Ovary (tissue), 7 donors: ENCODE measurements at regions not wholly inside any gene's neighbourhood (a gene's known extent, or its start where the extent isn't known, plus 50 kb on each side); places are given as distances from the start of the nearest gene placed in this dataset.

Experiments
- DNase-seq, 5 donors: peaks; one replicate each; pipeline ENCODE4 v3.0.0-alpha.2; 2019 to 2020
- H3K27ac ChIP-seq, 2 donors: fragments of 200-600 bp; one replicate each; pipeline versions ENCODE4 v1.5.1 to v1.8.0; 2019 to 2022
- H3K27me3 ChIP-seq: fragments of 200-600 bp; one replicate; pipeline ENCODE4 v1.8.0; 2022
- H3K36me3 ChIP-seq: fragments of 200-600 bp; sonication (generic); one replicate; pipeline ENCODE4 v1.5.1; 2019
- H3K4me1 ChIP-seq: one replicate; pipeline ENCODE4 v1.8.1; 2013; ENCODE audit warnings: mild to moderate bottlenecking, moderate library complexity; ENCODE audit not compliant: insufficient read depth
- H3K4me3 ChIP-seq: fragments of 200-600 bp; sonication (generic); one replicate; pipeline ENCODE4 v1.5.1; 2017
- H3K9me3 ChIP-seq, 2 donors: fragments of 200-600 bp in 1 of 2; sonication (generic) in 1 of 2; one replicate each; pipeline versions ENCODE4 v1.5.1 to v1.8.1; 2013 to 2019; ENCODE audit warnings: mild to moderate bottlenecking in 1 of 2, moderate library complexity in 1 of 2
- EP300 ChIP-seq: sonication (generic); formaldehyde crosslinking; IDR thresholded peaks from one replicate; pipeline ENCODE4 v1.6.1; 2017; ENCODE audit warnings: antibody characterized with exemption
- POLR2A ChIP-seq: fragments of 450-650 bp; IDR thresholded peaks from one replicate; pipeline ENCODE4 v1.6.1; 2017; ENCODE audit warnings: antibody characterized with exemption, mild to moderate bottlenecking, moderate library complexity
- WGBS, 3 donors: extraction: QIAGEN DNeasy Blood & Tissue Kit in 1 of 3; methylation state at CpG; one replicate each; pipeline versions ENCODE4 v1.1.5 to v1.1.7; 2013 to 2017; 5-methylcytosine and 5-hydroxymethylcytosine counted together
- intact Hi-C, 4 donors: fragments of 100-400 bp; cut with DNase I; formaldehyde crosslinking; loops; one replicate each; pipeline versions ENCODE4 v1.11.0 to v1.15.1; 2022 to 2023
- TF ChIP-seq, protein P1 (sequence below), 3 donors: fragments of 450-650 bp in 2 of 3; fragments of 200-600 bp in 1 of 3; IDR thresholded peaks; one replicate each; pipeline versions ENCODE4 v1.5.1 to v1.8.0; 2016 to 2022; ENCODE audit warnings: antibody characterized with exemption in 3 of 3, mild to moderate bottlenecking in 1 of 3
- donor health status: DM: no; HTN: no; CAD: no; lungs with moderate emphysema.
- donor health status: DM: no; HTN: no; CAD: no.
- donor health status: Bipolar disorder and iron deficiency.
- donor health status: DM: no; HTN: no; CAD: no.
- donor health status: DM: yes; HTN: yes; CAD: no.

DNA sequence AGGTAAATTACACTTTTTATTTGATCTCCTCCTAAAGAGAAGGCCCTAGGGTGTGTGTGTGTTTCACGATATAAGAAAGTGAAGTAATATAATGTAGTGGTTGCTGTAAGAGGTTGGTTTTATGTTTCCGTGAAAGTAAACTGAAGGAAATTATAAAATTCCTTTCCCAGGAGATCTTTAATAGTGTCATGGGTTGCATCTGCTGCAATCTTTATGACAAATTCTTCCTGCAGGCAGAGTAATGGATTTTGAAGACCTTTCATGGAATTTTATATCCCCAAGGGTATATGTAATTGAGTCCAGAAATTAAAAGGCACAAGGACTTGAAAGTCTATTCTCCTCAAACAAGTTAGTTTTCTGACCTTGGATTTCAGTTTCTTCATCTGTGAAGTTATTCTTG, 538.6 kb downstream of the ANKRD50 start:
- intact Hi-C loops: no loop called here
- 75 to 87% (median 78%) methylated on average over 2 of the region's 2 CpGs for WGBS, 3 donors
- Histone ChIP-seq H3K27me3 (no peaks in the 10 kb centered on the region), H3K27ac (no peak overlapping the region), H3K4me3 (no peak overlapping the region), H3K36me3 (no peaks in the 10 kb centered on the region), H3K4me1 (no peaks in the 10 kb centered on the region), H3K9me3 (no peaks in the 10 kb centered on the region)
- TF ChIP-seq, protein P1, sequence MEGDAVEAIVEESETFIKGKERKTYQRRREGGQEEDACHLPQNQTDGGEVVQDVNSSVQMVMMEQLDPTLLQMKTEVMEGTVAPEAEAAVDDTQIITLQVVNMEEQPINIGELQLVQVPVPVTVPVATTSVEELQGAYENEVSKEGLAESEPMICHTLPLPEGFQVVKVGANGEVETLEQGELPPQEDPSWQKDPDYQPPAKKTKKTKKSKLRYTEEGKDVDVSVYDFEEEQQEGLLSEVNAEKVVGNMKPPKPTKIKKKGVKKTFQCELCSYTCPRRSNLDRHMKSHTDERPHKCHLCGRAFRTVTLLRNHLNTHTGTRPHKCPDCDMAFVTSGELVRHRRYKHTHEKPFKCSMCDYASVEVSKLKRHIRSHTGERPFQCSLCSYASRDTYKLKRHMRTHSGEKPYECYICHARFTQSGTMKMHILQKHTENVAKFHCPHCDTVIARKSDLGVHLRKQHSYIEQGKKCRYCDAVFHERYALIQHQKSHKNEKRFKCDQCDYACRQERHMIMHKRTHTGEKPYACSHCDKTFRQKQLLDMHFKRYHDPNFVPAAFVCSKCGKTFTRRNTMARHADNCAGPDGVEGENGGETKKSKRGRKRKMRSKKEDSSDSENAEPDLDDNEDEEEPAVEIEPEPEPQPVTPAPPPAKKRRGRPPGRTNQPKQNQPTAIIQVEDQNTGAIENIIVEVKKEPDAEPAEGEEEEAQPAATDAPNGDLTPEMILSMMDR (IDR thresholded peaks at IDR 0.05): no peak
- TF ChIP-seq POLR2A (no peak), EP300 (no peak)
- DNase-seq: no peak

DNA sequence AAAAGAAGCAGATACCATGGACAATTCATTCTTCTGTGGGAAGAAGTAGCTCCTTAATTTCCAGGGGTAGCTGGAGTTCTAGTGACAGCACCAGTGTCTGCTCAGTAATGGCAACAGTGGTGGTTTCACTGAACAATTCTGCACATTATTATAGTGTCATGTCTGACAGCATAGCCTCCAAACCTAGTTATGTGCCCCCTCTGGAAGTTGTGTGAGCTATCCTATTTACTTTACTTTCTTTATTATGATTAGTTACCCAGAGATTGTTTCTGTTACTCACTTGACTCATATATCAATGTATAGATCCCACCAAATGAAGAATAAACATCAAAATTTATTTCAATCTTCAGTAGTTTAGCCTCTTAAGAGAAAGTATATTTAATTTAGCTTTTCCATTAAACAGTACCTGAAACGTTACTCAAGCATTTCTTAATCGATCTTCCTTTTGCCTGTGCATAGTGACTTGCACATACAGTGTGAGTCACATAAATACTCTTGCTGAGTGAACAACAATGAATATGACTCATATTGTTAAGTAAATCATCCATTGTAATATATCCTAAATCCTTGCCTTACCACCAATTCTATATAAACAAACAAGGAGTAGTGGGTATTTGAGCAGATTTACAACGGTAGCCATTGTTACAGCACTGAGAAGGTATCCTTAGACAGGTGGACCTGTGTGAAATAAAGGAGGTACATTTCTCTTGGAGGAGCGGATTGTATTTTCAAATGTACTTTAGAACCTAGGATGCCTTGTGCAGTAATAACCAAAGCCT, 534.7 kb downstream of the ANKRD50 start:
- no peaks in the 10 kb centered on the region for H3K4me1 ChIP-seq
- H3K36me3 ChIP-seq: no peaks in the 10 kb centered on the region
- WGBS, 3 donors: 91 to 93% (median 93%) methylated on average over 4 of the region's 4 CpGs
- no peaks in the 10 kb centered on the region for H3K27me3 ChIP-seq
- TF ChIP-seq, protein P1 (IDR thresholded peaks at IDR 0.05): no peak
- TF ChIP-seq POLR2A (no peak), EP300 (no peak)
- no peak for DNase-seq
- intact Hi-C loops: no loop called here
- H3K4me3 ChIP-seq: no peak overlapping the region
- no peaks in the 10 kb centered on the region for H3K9me3 ChIP-seq
- H3K27ac ChIP-seq: no peak overlapping the region

DNA sequence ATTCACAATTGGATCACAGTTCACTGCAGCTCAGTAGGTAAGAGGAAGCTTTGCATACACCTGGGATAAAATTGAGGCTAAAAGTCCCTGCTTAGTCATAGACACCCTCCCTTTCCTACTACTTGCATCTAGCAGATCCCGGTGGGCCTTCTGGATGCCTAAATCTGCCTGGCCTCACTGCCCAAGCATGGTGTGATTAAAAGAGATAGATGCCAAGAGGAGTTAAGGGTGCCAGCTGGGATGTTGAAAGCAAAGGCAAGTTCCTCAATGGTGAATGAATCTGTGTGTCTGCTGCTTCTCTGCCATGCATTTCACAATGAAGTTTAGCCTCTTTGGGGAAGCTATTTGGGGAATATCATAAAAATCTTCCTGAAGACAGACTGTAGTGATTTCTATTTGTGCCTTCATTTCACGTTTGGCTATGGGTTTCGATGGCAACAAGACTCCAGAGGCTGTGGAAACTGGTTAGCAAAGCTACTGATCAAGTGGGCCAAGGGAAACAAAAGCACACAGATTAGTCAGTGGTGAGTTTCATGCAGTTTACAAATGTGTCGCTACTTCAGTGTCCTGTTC, 534.0 kb downstream of the ANKRD50 start:
- no peaks in the 10 kb centered on the region for H3K9me3 ChIP-seq
- no peak overlapping the region for H3K27ac ChIP-seq
- H3K36me3 ChIP-seq: no peaks in the 10 kb centered on the region
- no peaks in the 10 kb centered on the region for H3K27me3 ChIP-seq
- 87 to 92% (median 91%) methylated on average over 4 of the region's 4 CpGs for WGBS, 3 donors
- no peaks in the 10 kb centered on the region for H3K4me1 ChIP-seq
- intact Hi-C loops: no loop called here
- TF ChIP-seq, protein P1 (IDR thresholded peaks at IDR 0.05): no peak
- TF ChIP-seq EP300 (no peak), POLR2A (no peak)
- no peak for DNase-seq
- H3K4me3 ChIP-seq: no peak overlapping the region

DNA sequence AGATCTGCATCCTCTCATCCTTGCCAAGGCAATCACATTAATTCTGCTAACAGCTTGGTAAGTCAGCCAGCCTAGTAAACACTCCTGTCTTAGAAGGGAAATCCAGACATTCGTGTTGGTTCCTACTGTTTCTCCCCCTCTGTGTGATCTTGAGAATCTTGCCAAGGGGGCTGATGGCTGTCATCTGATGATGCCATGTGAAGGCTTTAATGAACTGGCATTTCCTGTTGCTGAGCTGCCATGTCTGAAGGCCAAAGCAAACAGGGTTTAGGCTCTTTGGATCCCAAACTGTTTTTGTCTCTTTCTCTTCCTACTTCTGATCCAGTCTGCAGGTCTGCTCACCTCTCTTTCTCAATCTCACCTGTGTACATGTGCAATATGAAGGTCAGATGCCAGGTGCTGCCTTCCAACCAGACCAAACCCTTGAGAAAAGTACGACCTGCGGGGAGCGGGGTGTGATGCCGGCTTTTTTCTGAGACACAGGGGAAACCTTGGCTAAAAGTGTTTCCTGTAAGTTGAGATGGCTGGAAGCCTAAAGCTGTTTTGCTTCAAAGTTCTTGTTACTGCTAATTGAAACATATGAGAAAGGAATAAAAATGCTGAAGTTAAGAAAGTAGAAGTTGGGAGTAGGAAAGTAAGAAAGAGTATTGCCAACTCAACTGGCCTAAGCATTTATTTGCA, 532.9 kb downstream of the ANKRD50 start:
- no peaks in the 10 kb centered on the region for H3K4me1 ChIP-seq
- H3K4me3 ChIP-seq: no peak overlapping the region
- H3K9me3 ChIP-seq: no peaks in the 10 kb centered on the region
- DNase-seq: no peak
- H3K36me3 ChIP-seq: no peaks in the 10 kb centered on the region
- H3K27me3 ChIP-seq: no peaks in the 10 kb centered on the region
- H3K27ac ChIP-seq: no peak overlapping the region
- 40 to 54% (median 50%) methylated on average over 5 of the region's 5 CpGs for WGBS, 3 donors
- intact Hi-C loops: no loop called here
- TF ChIP-seq, protein P1 (IDR thresholded peaks at IDR 0.05): no peak
- TF ChIP-seq EP300 (no peak), POLR2A (no peak)
